DND-41 (cell line): ENCODE measurements at regions not wholly inside any gene's neighbourhood (a gene's known extent, or its start where the extent isn't known, plus 50 kb on each side); places are given as distances from the start of the nearest gene placed in this dataset.

ENCODE experiments used
- ATAC-seq: fragments of 200-7000 bp; cut with Tn5 transposase; 3 replicates; pipeline ENCODE4 v1.9.1; 2021; ENCODE audit warnings: low read depth; ENCODE audit not compliant: insufficient read depth
- DNase-seq: peaks from one replicate; pipeline ENCODE4 v3.0.0-alpha.2; 2020
- H2AFZ ChIP-seq: 2 replicates; pipeline ENCODE4 v1.6.0; 2012; ENCODE audit warnings: low read depth, low read length
- H3K27ac ChIP-seq: 2 replicates; pipeline ENCODE4 v1.5.1; 2012; ENCODE audit warnings: low read length, inconsistent platforms
- H3K27me3 ChIP-seq: fragments of 200-600 bp; sonication (generic); 2 replicates; pipeline ENCODE4 v1.6.0; 2012; ENCODE audit warnings: low read length, mild to moderate bottlenecking, inconsistent platforms; ENCODE audit not compliant: insufficient read depth, poor library complexity
- H3K36me3 ChIP-seq: 2 replicates; pipeline ENCODE4 v1.5.1; 2012; ENCODE audit warnings: low read length, inconsistent platforms; ENCODE audit not compliant: insufficient read depth
- H3K4me1 ChIP-seq: 2 replicates; pipeline ENCODE4 v1.5.1; 2012; ENCODE audit warnings: mild to moderate bottlenecking, low read length; ENCODE audit not compliant: insufficient read depth
- H3K4me2 ChIP-seq: 2 replicates; pipeline ENCODE4 v1.6.0; 2012; ENCODE audit warnings: mild to moderate bottlenecking, moderate library complexity, low read length, inconsistent platforms; ENCODE audit not compliant: insufficient read depth
- H3K4me3 ChIP-seq, 2 experiments: fragments of 200-600 bp in 1 of 2; shearing (Covaris generic) in 1 of 2; 2 replicates each; pipeline ENCODE4 v1.5.1; 2012 to 2016; ENCODE audit warnings: inconsistent platforms in 2 of 2, low read length in 2 of 2, mild to moderate bottlenecking in 2 of 2, low read depth in 1 of 2, moderate library complexity in 1 of 2
- H3K79me2 ChIP-seq: 2 replicates; pipeline ENCODE4 v1.6.0; 2012; ENCODE audit warnings: low read length, inconsistent platforms; ENCODE audit not compliant: insufficient read depth
- H3K9ac ChIP-seq: 2 replicates; pipeline ENCODE4 v1.6.0; 2012; ENCODE audit warnings: low read depth, mild to moderate bottlenecking, inconsistent platforms, low read length, moderate library complexity
- H3K9me3 ChIP-seq: 2 replicates; pipeline ENCODE4 v1.5.1; 2012; ENCODE audit warnings: low read length, moderate library complexity, mild to moderate bottlenecking, inconsistent platforms; ENCODE audit not compliant: insufficient read depth, severe bottlenecking
- H4K20me1 ChIP-seq: 2 replicates; pipeline ENCODE4 v1.6.0; 2012; ENCODE audit warnings: low read length; ENCODE audit not compliant: insufficient read depth
- CTCF ChIP-seq: IDR thresholded peaks from 2 replicates; pipeline ENCODE4 v1.5.1; 2012; ENCODE audit warnings: borderline replicate concordance, low read length, moderate library complexity, mild to moderate bottlenecking; ENCODE audit not compliant: poor library complexity, severe bottlenecking; ENCODE audit errors: extremely low read depth
- EZH2 ChIP-seq: IDR thresholded peaks from 3 replicates; pipeline ENCODE4 v1.6.1; 2012; ENCODE audit warnings: borderline replicate concordance, low read depth, mild to moderate bottlenecking, moderate library complexity, low read length, inconsistent platforms; ENCODE audit not compliant: severe bottlenecking

- no peak overlapping the region for H3K27ac ChIP-seq
- H3K9ac ChIP-seq = no peak overlapping the region
- no peaks in the 10 kb centered on the region for H3K36me3 ChIP-seq
- no peaks in the 10 kb centered on the region for H3K27me3 ChIP-seq
- no peaks in the 10 kb centered on the region for H4K20me1 ChIP-seq
- no peaks in the 10 kb centered on the region for H3K79me2 ChIP-seq
- H3K4me3 ChIP-seq = no peak overlapping the region
- H3K4me2 ChIP-seq = no peak overlapping the region
- ATAC-seq = no peak
- no peak overlapping the region for H2AFZ ChIP-seq
- no peak for DNase-seq
- peaks cover 4% of the 10 kb centered on the region for H3K9me3 ChIP-seq
- H3K4me1 ChIP-seq = no peaks in the 10 kb centered on the region
- no peak for TF ChIP-seq CTCF
- no peak for TF ChIP-seq EZH2
These were observed 812.3 kb upstream of the FRG1 start for GRCh38 chr4:189128341-189128740.

GRCh38 chr4:189129044-189129694, 811.5 kb upstream of the FRG1 start:
- DNase-seq = no peak
- TF ChIP-seq CTCF = no peak

GRCh38 chr4:189131118-189131517, 809.6 kb upstream of the FRG1 start:
- Histone ChIP-seq H3K27me3 (no peaks in the 10 kb centered on the region), H2AFZ (no peak overlapping the region), H4K20me1 (no peaks in the 10 kb centered on the region), H3K9me3 (peaks cover 5% of the 10 kb centered on the region), H3K9ac (no peak overlapping the region), H3K27ac (no peak overlapping the region), H3K4me3 (no peak overlapping the region), H3K79me2 (no peaks in the 10 kb centered on the region), H3K4me2 (no peak overlapping the region), H3K36me3 (no peaks in the 10 kb centered on the region), H3K4me1 (no peaks in the 10 kb centered on the region)
- ATAC-seq (no peak), DNase-seq (no peak)
- no peak for TF ChIP-seq CTCF
- TF ChIP-seq EZH2 = no peak

More at GRCh38 chr4:189129044-189129694, 811.5 kb upstream of the FRG1 start:
- Histone ChIP-seq H3K4me2 (no peak overlapping the region), H2AFZ (no peak overlapping the region), H4K20me1 (no peaks in the 10 kb centered on the region), H3K79me2 (no peaks in the 10 kb centered on the region), H3K27me3 (no peaks in the 10 kb centered on the region), H3K27ac (no peak overlapping the region), H3K4me1 (no peaks in the 10 kb centered on the region), H3K9ac (no peak overlapping the region), H3K9me3 (peaks cover 4% of the 10 kb centered on the region), H3K36me3 (no peaks in the 10 kb centered on the region), H3K4me3 (no peak overlapping the region)
- no peak for ATAC-seq
